ENCODE measurements at regions not wholly inside any gene's neighbourhood (a gene's known extent, or its start where the extent isn't known, plus 50 kb on each side); places are given as distances from the start of the nearest gene placed in this dataset.

GRCh38 chr3:155029941-155030340 is 50.2 kb upstream of the MME start:
- DNase-seq, result no peak

GRCh38 chr3:155026999-155027591 is 53.0 kb upstream of the MME start:
- no peak for DNase-seq

- DNase-seq, result no peak
These were observed 56.0 kb upstream of the MME start for GRCh38 chr3:155024006-155024638.

GRCh38 chr3:155022896-155023295 is 57.2 kb upstream of the MME start:
- DNase-seq, result no peak

- no peak for DNase-seq
These were observed 60.5 kb upstream of the MME start for GRCh38 chr3:155019575-155019974.

GRCh38 chr3:155018621-155019330 is 61.3 kb upstream of the MME start:
- DNase-seq, result no peak

GRCh38 chr3:155015776-155016436 is 64.2 kb upstream of the MME start:
- DNase-seq, result no peak

GRCh38 chr3:155014953-155015352 is 65.2 kb upstream of the MME start:
- no peak for DNase-seq

GRCh38 chr3:155013427-155013826 is 66.7 kb upstream of the MME start:
- no peak for DNase-seq

- DNase-seq, result no peak
These were observed 67.5 kb upstream of the MME start for GRCh38 chr3:155012584-155012983.

GRCh38 chr3:155010416-155010815 is 69.7 kb upstream of the MME start:
- no peak for DNase-seq

GRCh38 chr3:155009217-155009616 is 70.9 kb upstream of the MME start:
- no peak for DNase-seq

- no peak for DNase-seq
These were observed 72.4 kb upstream of the MME start for GRCh38 chr3:155007729-155008128.

- no peak for DNase-seq
These were observed 78.7 kb upstream of the MME start for GRCh38 chr3:155001289-155002010.

- DNase-seq, result no peak
These were observed 87.5 kb upstream of the MME start for GRCh38 chr3:154992655-154993054.

GRCh38 chr3:154990543-154990942 is 89.6 kb upstream of the MME start:
- no peak for DNase-seq

- DNase-seq, result no peak
These were observed 92.3 kb upstream of the MME start for GRCh38 chr3:154987846-154988245.

GRCh38 chr3:154981664-154982063 is 98.5 kb upstream of the MME start:
- DNase-seq, result no peak

GRCh38 chr3:154981201-154981600 is 98.9 kb upstream of the MME start:
- no peak for DNase-seq

- no peak for DNase-seq
These were observed 100.8 kb upstream of the MME start for GRCh38 chr3:154979331-154979730.

- no peak for DNase-seq
These were observed 102.5 kb upstream of the MME start for GRCh38 chr3:154977666-154978065.

- no peak for DNase-seq
These were observed 103.8 kb upstream of the MME start for GRCh38 chr3:154976072-154976983.
